Astrocyte (in vitro differentiated cells and primary cell): ENCODE measurements at regions not wholly inside any gene's neighbourhood (a gene's known extent, or its start where the extent isn't known, plus 50 kb on each side); places are given as distances from the start of the nearest gene placed in this dataset. TPM values are rescaled to one million over a fixed set of nuclear protein-coding genes. Genes with fewer than 3 reads are reported as not detected.
A peak's percentile ranks its signal among the peaks of the same experiment; 100 is the strongest.

Experiments
- DNase-seq: peaks from one replicate; pipeline ENCODE4 v3.0.0-alpha.2; 2010; ENCODE audit warnings: low read depth
- FAIRE-seq: peaks from 2 replicates; lab custom pipeline; 2011; peaks lifted over from hg19 to GRCh38; lab: Jason Lieb, UNC
- H2AFZ ChIP-seq: 2 replicates; pipeline ENCODE4 v1.6.0; 2012; ENCODE audit warnings: low read depth, low read length, inconsistent platforms
- H3K27ac ChIP-seq: 2 replicates; pipeline ENCODE4 v1.5.1; 2011; ENCODE audit warnings: low read depth, low read length, inconsistent platforms
- H3K27me3 ChIP-seq: 2 replicates; pipeline ENCODE4 v1.6.0; 2011; ENCODE audit warnings: low read length, inconsistent platforms; ENCODE audit not compliant: insufficient read depth
- H3K36me3 ChIP-seq: 2 replicates; pipeline ENCODE4 v1.5.1; 2011; ENCODE audit warnings: low read length, inconsistent platforms; ENCODE audit not compliant: insufficient read depth
- H3K4me1 ChIP-seq: 2 replicates; pipeline ENCODE4 v1.5.1; 2011; ENCODE audit warnings: low read length, inconsistent platforms; ENCODE audit not compliant: insufficient read depth
- H3K4me2 ChIP-seq: 2 replicates; pipeline ENCODE4 v1.6.0; 2012; ENCODE audit warnings: low read length, inconsistent platforms
- H3K4me3 ChIP-seq: 2 replicates; pipeline ENCODE4 v1.5.1; 2011; ENCODE audit warnings: low read depth, mild to moderate bottlenecking, low read length, inconsistent platforms; ENCODE audit not compliant: insufficient read depth
- H3K79me2 ChIP-seq: 2 replicates; pipeline ENCODE4 v1.6.0; 2012; ENCODE audit warnings: mild to moderate bottlenecking, low read length, inconsistent platforms; ENCODE audit not compliant: insufficient read depth
- H3K9ac ChIP-seq: 2 replicates; pipeline ENCODE4 v1.6.0; 2012; ENCODE audit warnings: mild to moderate bottlenecking, low read length, inconsistent platforms
- H3K9me3 ChIP-seq: 2 replicates; pipeline ENCODE4 v1.5.1; 2012; ENCODE audit warnings: low read depth, mild to moderate bottlenecking, low read length, inconsistent platforms; ENCODE audit not compliant: insufficient read depth
- H4K20me1 ChIP-seq: 2 replicates; pipeline ENCODE4 v1.6.0; 2012; ENCODE audit warnings: low read length, inconsistent platforms; ENCODE audit not compliant: insufficient read depth
- H3K27ac Mint-ChIP-seq: one replicate; pipeline ENCODE4 v1.8.0; 2021; ENCODE audit warnings: mild to moderate bottlenecking, mixed read lengths; ENCODE audit not compliant: unreplicated experiment
- H3K27me3 Mint-ChIP-seq: one replicate; pipeline ENCODE4 v1.8.0; 2021; ENCODE audit warnings: low read depth, mixed read lengths; ENCODE audit not compliant: unreplicated experiment
- H3K36me3 Mint-ChIP-seq: one replicate; pipeline ENCODE4 v1.8.0; 2021; ENCODE audit warnings: low read depth, mixed read lengths; ENCODE audit not compliant: unreplicated experiment
- H3K4me1 Mint-ChIP-seq: one replicate; pipeline ENCODE4 v1.8.0; 2021; ENCODE audit warnings: low read depth, mixed read lengths; ENCODE audit not compliant: unreplicated experiment
- H3K4me3 Mint-ChIP-seq: one replicate; pipeline ENCODE4 v1.8.0; 2021; ENCODE audit warnings: mild to moderate bottlenecking, moderate library complexity, mixed read lengths; ENCODE audit not compliant: unreplicated experiment
- H3K9me3 Mint-ChIP-seq: one replicate; pipeline ENCODE4 v1.8.0; 2021; ENCODE audit warnings: mild to moderate bottlenecking, mixed read lengths; ENCODE audit not compliant: unreplicated experiment
- CTCF ChIP-seq: IDR thresholded peaks from 2 replicates; pipeline ENCODE4 v1.5.1; 2011; ENCODE audit warnings: low read depth, mild to moderate bottlenecking, inconsistent platforms, low read length, moderate library complexity; ENCODE audit not compliant: insufficient read depth
- EZH2 ChIP-seq: IDR thresholded peaks from 2 replicates; pipeline ENCODE4 v1.6.1; 2012; ENCODE audit warnings: mild to moderate bottlenecking, low read length, inconsistent platforms; ENCODE audit not compliant: insufficient read depth
- microRNA-seq: library from miRNA; unstranded; fragments of <30 nt; microRNA quantifications from one replicate; pipeline ENCODE4 v1.2.0, GENCODE V29; 2020

- FAIRE-seq, result no peak
- H3K27me3 Mint-ChIP-seq, result no peaks in the 10 kb centered on the region
- Histone ChIP-seq H4K20me1 (no peaks in the 10 kb centered on the region), H3K27ac (peak overlapping the region; percentile 89), H2AFZ (no peak overlapping the region), H3K36me3 (no peaks in the 10 kb centered on the region), H3K9me3 (no peaks in the 10 kb centered on the region), H3K4me2 (peak overlapping the region; percentile 45), H3K9ac (peak overlapping the region; percentile 61), H3K79me2 (peaks cover 78% of the 10 kb centered on the region), H3K4me3 (no peak overlapping the region), H3K27me3 (no peaks in the 10 kb centered on the region), H3K4me1 (peaks cover 44% of the 10 kb centered on the region)
- H3K27ac Mint-ChIP-seq, result peak overlapping the region; percentile 92
- no peak overlapping the region for H3K4me3 Mint-ChIP-seq
- H3K4me1 Mint-ChIP-seq, result peaks cover 36% of the 10 kb centered on the region
- DNase-seq, result no peak
- peaks cover 10% of the 10 kb centered on the region for H3K36me3 Mint-ChIP-seq
- TF ChIP-seq EZH2, result no peak
- TF ChIP-seq CTCF, result no peak
- peaks cover 2% of the 10 kb centered on the region for H3K9me3 Mint-ChIP-seq
Measured at GRCh38 chr1:201774983-201775344, 54.0 kb upstream of the IPO9 start.

- peaks cover 2% of the 10 kb centered on the region for H3K36me3 ChIP-seq
- H3K4me1 ChIP-seq, result peaks cover 40% of the 10 kb centered on the region
- Mint-ChIP-seq H3K9me3 (peaks cover 2% of the 10 kb centered on the region), H3K36me3 (peaks cover 12% of the 10 kb centered on the region), H3K27ac (no peak overlapping the region), H3K4me3 (no peak overlapping the region), H3K4me1 (peaks cover 32% of the 10 kb centered on the region), H3K27me3 (no peaks in the 10 kb centered on the region)
- no peak for DNase-seq
- peaks cover 75% of the 10 kb centered on the region for H3K79me2 ChIP-seq
- H3K27me3 ChIP-seq, result no peaks in the 10 kb centered on the region
- no peak overlapping the region for H3K4me3 ChIP-seq
- no peak overlapping the region for H2AFZ ChIP-seq
- peak overlapping the region; percentile 61 for H3K9ac ChIP-seq
- H3K9me3 ChIP-seq, result no peaks in the 10 kb centered on the region
- TF ChIP-seq CTCF, result no peak
- TF ChIP-seq EZH2, result no peak
- H4K20me1 ChIP-seq, result no peaks in the 10 kb centered on the region
- peak overlapping the region; percentile 45 for H3K4me2 ChIP-seq
- FAIRE-seq, result peak; percentile 64
- peak overlapping the region; percentile 89 for H3K27ac ChIP-seq
Measured at GRCh38 chr1:201775380-201775779, 53.6 kb upstream of the IPO9 start.

- H3K9ac ChIP-seq, result no peak overlapping the region
- H3K9me3 Mint-ChIP-seq, result no peaks in the 10 kb centered on the region
- DNase-seq, result no peak
- no peaks in the 10 kb centered on the region for H3K9me3 ChIP-seq
- H3K27me3 Mint-ChIP-seq, result no peaks in the 10 kb centered on the region
- no peak overlapping the region for H3K4me2 ChIP-seq
- H3K4me1 ChIP-seq, result peaks cover 26% of the 10 kb centered on the region
- no peak overlapping the region for H3K27ac Mint-ChIP-seq
- peaks cover 29% of the 10 kb centered on the region for H3K36me3 ChIP-seq
- peaks cover 26% of the 10 kb centered on the region for H3K4me1 Mint-ChIP-seq
- TF ChIP-seq EZH2, result no peak
- peaks cover 20% of the 10 kb centered on the region for H3K36me3 Mint-ChIP-seq
- H3K27ac ChIP-seq, result no peak overlapping the region
- H2AFZ ChIP-seq, result no peak overlapping the region
- H3K79me2 ChIP-seq, result peaks cover 51% of the 10 kb centered on the region
- FAIRE-seq, result no peak
- no peaks in the 10 kb centered on the region for H4K20me1 ChIP-seq
- H3K27me3 ChIP-seq, result no peaks in the 10 kb centered on the region
- no peak overlapping the region for H3K4me3 ChIP-seq
- no peak overlapping the region for H3K4me3 Mint-ChIP-seq
Measured at GRCh38 chr1:201778279-201779065, 50.5 kb upstream of the IPO9 start.

Small RNAs in the stretch of these regions (microRNA-seq; reads per million reads assigned to microRNA genes)
- not detected for gene MIR5191
